Psoas muscle (tissue), 7 donors: ENCODE measurements at regions not wholly inside any gene's neighbourhood (a gene's known extent, or its start where the extent isn't known, plus 50 kb on each side); places are given as distances from the start of the nearest gene placed in this dataset.
"Not testable (repeated sequence)": the region's sequence is repeated elsewhere in the genome, so short reads cannot be mapped to it uniquely, and the experiment has no call there.

Experiments
- ATAC-seq, 4 donors: fragments of 200-7000 bp; cut with Tn5 transposase; one replicate each; pipeline ENCODE4 v1.9.1; 2020; ENCODE audit warnings: moderate library complexity in 3 of 4, mild to moderate bottlenecking in 2 of 4
- DNase-seq, 2 donors: peaks; one replicate each; pipeline ENCODE4 v3.0.0-alpha.2; 2020
- H3K27ac ChIP-seq: fragments of 200-600 bp; one replicate; pipeline ENCODE4 v1.8.0; 2022
- H3K27me3 ChIP-seq, 3 donors: fragments of 200-600 bp in 1 of 3; one replicate each; pipeline versions ENCODE4 v1.6.1 to v1.8.0; 2013 to 2022; ENCODE audit warnings: low read length in 2 of 3, mild to moderate bottlenecking in 2 of 3, moderate library complexity in 1 of 3; ENCODE audit not compliant: insufficient read depth in 3 of 3
- H3K36me3 ChIP-seq, 2 donors: fragments of 200-600 bp in 1 of 2; one replicate each; pipeline versions ENCODE4 v1.6.1 to v1.8.0; 2013 to 2022; ENCODE audit warnings: low read depth in 1 of 2, mild to moderate bottlenecking in 1 of 2, moderate library complexity in 1 of 2; ENCODE audit not compliant: insufficient read depth in 1 of 2
- H3K4me1 ChIP-seq: fragments of 200-600 bp; one replicate; pipeline ENCODE4 v1.8.0; 2022
- H3K4me3 ChIP-seq: fragments of 200-600 bp; one replicate; pipeline ENCODE4 v1.8.0; 2022; ENCODE audit warnings: mild to moderate bottlenecking
- H3K9me3 ChIP-seq: fragments of 200-600 bp; one replicate; pipeline ENCODE4 v1.8.0; 2022
- WGBS, 3 donors: extraction: QIAGEN DNeasy Blood & Tissue Kit; methylation state at CpG; one replicate each; pipeline versions ENCODE4 v1.1.6 to v1.1.7; 2013; 5-methylcytosine and 5-hydroxymethylcytosine counted together
- intact Hi-C, 2 donors: fragments of 100-400 bp; cut with DNase I; formaldehyde crosslinking; loops; one replicate each; pipeline versions ENCODE4 v1.11.0 to v1.14.2; 2022
- TF ChIP-seq, protein P1 (sequence below): fragments of 200-600 bp; IDR thresholded peaks from one replicate; pipeline ENCODE4 v1.8.0; 2022; ENCODE audit warnings: antibody characterized with exemption
- donor health status: healthy with polysubstance abuse.
- donor health status: DM: no; HTN: no; CAD: no; lungs with moderate emphysema.
- donor health status: Bipolar disorder and iron deficiency.
- donor health status: healthy.
- donor health status: DM: yes; HTN: yes; CAD: no.
- donor health status: DM: no; HTN: no; CAD: no.
- donor health status: DM: yes; HTN: yes; CAD: no.

GRCh38 chr5:6078881-6079280 lies 299.5 kb downstream of the MED10 start:
- Histone ChIP-seq H3K36me3 (no peaks in the 10 kb centered on the region), H3K9me3 (no peaks in the 10 kb centered on the region), H3K27me3 (peaks cover 0 to 3% (median 0%) of the 10 kb centered on the region in 3 donors), H3K4me3 (no peak overlapping the region), H3K4me1 (no peaks in the 10 kb centered on the region), H3K27ac (no peak overlapping the region)
- TF ChIP-seq, protein P1, sequence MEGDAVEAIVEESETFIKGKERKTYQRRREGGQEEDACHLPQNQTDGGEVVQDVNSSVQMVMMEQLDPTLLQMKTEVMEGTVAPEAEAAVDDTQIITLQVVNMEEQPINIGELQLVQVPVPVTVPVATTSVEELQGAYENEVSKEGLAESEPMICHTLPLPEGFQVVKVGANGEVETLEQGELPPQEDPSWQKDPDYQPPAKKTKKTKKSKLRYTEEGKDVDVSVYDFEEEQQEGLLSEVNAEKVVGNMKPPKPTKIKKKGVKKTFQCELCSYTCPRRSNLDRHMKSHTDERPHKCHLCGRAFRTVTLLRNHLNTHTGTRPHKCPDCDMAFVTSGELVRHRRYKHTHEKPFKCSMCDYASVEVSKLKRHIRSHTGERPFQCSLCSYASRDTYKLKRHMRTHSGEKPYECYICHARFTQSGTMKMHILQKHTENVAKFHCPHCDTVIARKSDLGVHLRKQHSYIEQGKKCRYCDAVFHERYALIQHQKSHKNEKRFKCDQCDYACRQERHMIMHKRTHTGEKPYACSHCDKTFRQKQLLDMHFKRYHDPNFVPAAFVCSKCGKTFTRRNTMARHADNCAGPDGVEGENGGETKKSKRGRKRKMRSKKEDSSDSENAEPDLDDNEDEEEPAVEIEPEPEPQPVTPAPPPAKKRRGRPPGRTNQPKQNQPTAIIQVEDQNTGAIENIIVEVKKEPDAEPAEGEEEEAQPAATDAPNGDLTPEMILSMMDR: no peak
- ATAC-seq (no peak), DNase-seq (no peak)
- intact Hi-C loops: no loop called here
- 71 to 74% (median 74%) methylated on average over 5 of the region's 5 CpGs for WGBS, 3 donors

DNA sequence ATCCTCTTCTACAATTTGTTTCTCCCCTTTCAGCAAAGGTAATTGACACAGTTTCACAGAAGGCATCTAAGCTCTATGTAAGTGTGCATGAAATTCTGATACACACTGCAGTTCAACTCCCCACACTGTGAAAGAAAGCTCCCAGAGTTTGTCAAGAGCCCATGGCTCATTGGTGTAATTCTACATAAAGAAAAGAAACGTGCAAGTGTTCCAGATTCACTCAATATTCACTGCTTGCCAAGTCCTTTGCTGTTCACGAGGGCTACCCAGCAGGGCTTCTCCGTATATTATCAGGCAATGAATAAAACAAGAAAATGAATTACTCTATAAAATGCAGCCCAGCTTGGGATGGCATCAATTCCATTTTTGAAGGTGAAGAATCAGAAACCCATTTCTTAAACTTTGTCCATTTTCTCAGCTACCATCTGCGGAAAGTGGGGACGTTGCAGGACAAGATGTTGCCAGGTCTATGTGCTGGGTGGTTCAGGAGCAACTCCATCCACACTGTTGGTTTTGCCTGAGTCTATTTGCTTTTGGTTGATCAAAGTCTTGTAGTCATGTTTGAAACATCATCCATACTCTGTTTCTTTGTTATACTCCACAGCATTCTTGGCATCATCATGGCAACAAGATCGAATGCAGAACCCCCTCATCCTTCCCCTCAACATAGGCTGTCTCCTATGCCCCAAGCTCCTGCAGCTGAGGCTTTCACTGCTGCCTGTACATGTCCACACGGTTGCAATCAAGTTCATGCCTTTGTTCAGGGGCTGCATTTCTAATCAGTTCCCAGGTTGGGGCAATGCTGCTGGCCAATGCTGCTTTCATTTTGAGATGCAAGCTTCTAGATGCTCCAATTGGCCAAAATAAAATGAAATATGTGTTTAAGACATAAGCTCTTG lies 301.8 kb downstream of the MED10 start:
- intact Hi-C loops: no loop called here
- 62 to 72% (median 63%) methylated on average over 7 of the region's 7 CpGs for WGBS, 3 donors

GRCh38 chr5:6072488-6072887 lies 305.9 kb downstream of the MED10 start:
- H3K36me3 ChIP-seq, DNase-seq, H3K9me3 ChIP-seq, intact Hi-C loops, H3K27ac ChIP-seq, ATAC-seq, H3K27me3 ChIP-seq, H3K4me1 ChIP-seq, H3K4me3 ChIP-seq: not testable (repeated sequence)
- WGBS, 3 donors: 82 to 87% (median 84%) methylated on average over 4 of the region's 4 CpGs

More for the DNA sequence above, 301.8 kb downstream of the MED10 start:
- no peaks in the 10 kb centered on the region for H3K9me3 ChIP-seq
- TF ChIP-seq, protein P1: no peak
- DNase-seq (no peak), ATAC-seq (no peak)
- peaks cover 0 to 6% (median 0%) of the 10 kb centered on the region in 3 donors for H3K27me3 ChIP-seq
- H3K36me3 ChIP-seq: no peaks in the 10 kb centered on the region
- no peak overlapping the region for H3K27ac ChIP-seq
- no peaks in the 10 kb centered on the region for H3K4me1 ChIP-seq
- H3K4me3 ChIP-seq: no peak overlapping the region

DNA sequence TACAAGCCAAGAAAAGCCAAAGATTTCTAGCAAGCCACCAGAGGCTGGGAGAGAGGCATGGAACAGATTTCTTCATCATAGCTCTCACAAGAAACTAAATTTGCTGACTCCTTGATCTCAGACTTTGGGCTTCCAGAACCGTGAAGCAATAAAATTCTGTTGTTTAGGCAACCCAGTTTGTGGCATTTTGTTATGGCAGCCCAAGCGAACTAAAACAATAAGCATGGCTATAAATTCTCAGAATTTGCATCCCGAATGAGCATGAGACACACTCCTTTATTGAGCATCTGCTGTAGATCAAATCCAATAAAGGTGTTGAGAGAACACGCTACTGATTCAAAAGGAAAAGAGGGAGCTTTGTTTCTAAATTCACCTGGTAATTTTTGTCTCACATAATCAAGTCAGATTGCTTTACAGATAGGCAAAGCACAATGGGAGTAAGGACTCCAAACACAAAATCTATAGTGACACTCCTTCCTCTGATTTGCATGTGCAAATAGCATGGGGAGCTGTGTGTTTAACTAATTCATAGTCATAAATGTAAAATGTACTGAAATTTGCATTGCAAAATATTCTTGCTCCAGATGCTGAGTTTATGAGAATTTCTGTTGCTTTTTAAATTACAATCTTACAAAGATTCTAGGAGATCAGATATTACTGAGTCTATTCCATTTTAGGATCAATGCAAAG lies 308.7 kb downstream of the MED10 start:
- ATAC-seq (no peak), DNase-seq (no peak)
- WGBS, 3 donors: 28 to 31% (median 29%) methylated on average over 4 of the region's 4 CpGs
- Histone ChIP-seq H3K27ac (no peak overlapping the region), H3K9me3 (no peaks in the 10 kb centered on the region), H3K4me3 (no peak overlapping the region), H3K36me3 (no peaks in the 10 kb centered on the region), H3K4me1 (no peaks in the 10 kb centered on the region), H3K27me3 (peaks cover 0 to 2% (median 0%) of the 10 kb centered on the region in 3 donors)
- TF ChIP-seq, protein P1: no peak
- intact Hi-C loops: no loop called here

DNA sequence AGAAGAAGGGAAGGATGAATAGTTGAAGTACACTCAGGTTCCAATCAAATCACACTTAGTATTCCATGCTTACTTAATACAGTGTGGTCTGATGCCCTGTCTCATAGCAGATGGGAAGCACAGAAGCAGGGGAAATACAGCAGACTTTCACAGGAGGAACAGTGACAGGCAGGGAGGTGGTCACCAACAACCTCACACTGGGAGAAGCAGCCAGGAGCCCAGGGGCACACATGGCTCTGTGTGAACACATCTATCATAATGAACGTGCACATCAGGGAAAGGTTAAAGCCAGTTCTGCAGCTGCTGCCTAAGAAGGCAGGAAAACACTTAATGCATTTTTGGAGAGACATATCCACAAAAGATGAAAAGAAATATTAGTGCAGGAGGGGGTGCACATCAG lies 312.3 kb downstream of the MED10 start:
- ATAC-seq (no peak), DNase-seq (no peak)
- H3K4me1 ChIP-seq: no peaks in the 10 kb centered on the region
- no peaks in the 10 kb centered on the region for H3K9me3 ChIP-seq
- intact Hi-C loops: no loop called here
- H3K27ac ChIP-seq: no peak overlapping the region
- no peaks in the 10 kb centered on the region for H3K36me3 ChIP-seq
- TF ChIP-seq, protein P1: no peak
- 41 to 58% (median 56%) methylated on average over 1 of the region's 1 CpG for WGBS, 3 donors
- no peaks in the 10 kb centered on the region for H3K27me3 ChIP-seq
- H3K4me3 ChIP-seq: no peak overlapping the region
